ENCODE measurements at regions not wholly inside any gene's neighbourhood (a gene's known extent, or its start where the extent isn't known, plus 50 kb on each side); places are given as distances from the start of the nearest gene placed in this dataset.
A peak's percentile ranks its signal among the peaks of the same experiment; 100 is the strongest.

DNA sequence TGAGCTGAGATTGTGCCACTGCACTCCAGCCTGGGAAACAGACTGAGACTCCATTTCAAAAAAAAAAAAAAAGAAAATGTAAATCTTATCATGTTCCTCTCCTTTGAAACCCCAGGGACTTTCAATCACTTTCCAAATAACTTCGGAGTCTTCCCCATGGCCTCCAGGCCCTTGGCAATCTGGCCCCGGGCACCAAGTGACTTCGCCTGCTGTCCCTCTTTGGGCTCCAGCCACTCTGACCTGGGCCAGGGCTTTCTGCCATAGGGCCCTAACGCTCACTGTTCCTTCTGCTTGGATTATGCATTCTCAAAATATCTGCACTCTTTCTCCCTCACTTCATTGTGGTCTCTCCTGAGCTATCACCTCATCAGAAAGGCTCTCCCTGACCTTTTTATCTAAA, 260.9 kb downstream of the KLF13 start:
- Mint-ChIP-seq H3K4me1 (ENCODE audit: low read depth, unreplicated experiment) (peaks cover 17% of the 10 kb centered on the region), H3K4me3 (ENCODE audit: unreplicated experiment) (no peak overlapping the region), H3K9me3 (ENCODE audit: unreplicated experiment) (peaks cover 14% of the 10 kb centered on the region), H3K27me3 (ENCODE audit: unreplicated experiment) (peaks cover 9% of the 10 kb centered on the region), H3K36me3 (ENCODE audit: unreplicated experiment) (peaks cover 25% of the 10 kb centered on the region), H3K27ac (ENCODE audit: unreplicated experiment) (no peak overlapping the region)
- TF ChIP-seq, protein P1, sequence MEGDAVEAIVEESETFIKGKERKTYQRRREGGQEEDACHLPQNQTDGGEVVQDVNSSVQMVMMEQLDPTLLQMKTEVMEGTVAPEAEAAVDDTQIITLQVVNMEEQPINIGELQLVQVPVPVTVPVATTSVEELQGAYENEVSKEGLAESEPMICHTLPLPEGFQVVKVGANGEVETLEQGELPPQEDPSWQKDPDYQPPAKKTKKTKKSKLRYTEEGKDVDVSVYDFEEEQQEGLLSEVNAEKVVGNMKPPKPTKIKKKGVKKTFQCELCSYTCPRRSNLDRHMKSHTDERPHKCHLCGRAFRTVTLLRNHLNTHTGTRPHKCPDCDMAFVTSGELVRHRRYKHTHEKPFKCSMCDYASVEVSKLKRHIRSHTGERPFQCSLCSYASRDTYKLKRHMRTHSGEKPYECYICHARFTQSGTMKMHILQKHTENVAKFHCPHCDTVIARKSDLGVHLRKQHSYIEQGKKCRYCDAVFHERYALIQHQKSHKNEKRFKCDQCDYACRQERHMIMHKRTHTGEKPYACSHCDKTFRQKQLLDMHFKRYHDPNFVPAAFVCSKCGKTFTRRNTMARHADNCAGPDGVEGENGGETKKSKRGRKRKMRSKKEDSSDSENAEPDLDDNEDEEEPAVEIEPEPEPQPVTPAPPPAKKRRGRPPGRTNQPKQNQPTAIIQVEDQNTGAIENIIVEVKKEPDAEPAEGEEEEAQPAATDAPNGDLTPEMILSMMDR (IDR thresholded peaks at IDR 0.05; ENCODE audit: partially characterized antibody, unreplicated experiment) = no peak
- no peak for DNase-seq

DNA sequence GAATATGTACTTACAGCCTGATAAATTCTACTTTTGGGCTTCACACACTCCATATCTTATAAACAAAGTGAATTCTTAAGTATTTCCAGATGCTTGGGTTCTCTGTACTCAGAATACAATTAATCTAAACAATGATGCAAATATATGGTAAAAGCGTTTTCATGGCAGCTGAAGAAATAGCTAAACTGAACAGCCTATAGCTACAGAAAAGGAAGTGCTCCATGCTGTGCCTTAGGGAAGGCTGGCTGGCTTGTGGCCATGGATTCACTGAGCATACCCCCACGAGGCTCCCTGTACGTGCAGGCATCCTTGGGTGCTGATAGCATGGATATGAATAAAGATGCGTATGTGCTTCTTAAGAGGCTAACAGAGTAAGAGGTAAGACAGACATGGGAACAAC, 264.0 kb downstream of the KLF13 start:
- no peak for DNase-seq
- Mint-ChIP-seq H3K9me3 (ENCODE audit: unreplicated experiment) (peaks cover 6% of the 10 kb centered on the region), H3K27ac (ENCODE audit: unreplicated experiment) (no peak overlapping the region), H3K4me1 (ENCODE audit: low read depth, unreplicated experiment) (peaks cover 9% of the 10 kb centered on the region), H3K36me3 (ENCODE audit: unreplicated experiment) (peaks cover 5% of the 10 kb centered on the region), H3K4me3 (ENCODE audit: unreplicated experiment) (no peak overlapping the region), H3K27me3 (ENCODE audit: unreplicated experiment) (peaks cover 7% of the 10 kb centered on the region)
- TF ChIP-seq, protein P1 (IDR thresholded peaks at IDR 0.05; ENCODE audit: partially characterized antibody, unreplicated experiment) = no peak

DNA sequence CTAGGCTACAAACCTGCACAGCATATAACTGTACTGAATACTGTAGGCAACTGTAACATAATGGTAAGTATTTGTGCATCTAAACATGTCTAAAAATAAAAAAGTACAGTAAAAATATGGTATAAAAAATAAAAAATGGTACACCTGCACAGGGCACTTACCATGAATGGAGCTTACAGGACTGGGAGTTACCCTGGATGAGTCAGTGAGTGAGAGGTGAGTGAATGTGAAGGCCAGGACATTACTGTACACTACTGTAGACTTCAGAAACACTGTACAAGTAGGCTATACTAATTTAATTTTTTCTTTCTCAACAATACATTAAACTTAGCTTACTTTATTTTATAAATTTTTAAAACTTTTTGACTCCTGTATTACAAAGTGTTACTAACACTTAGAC, 265.3 kb downstream of the KLF13 start:
- Mint-ChIP-seq H3K27me3 (ENCODE audit: unreplicated experiment) (peaks cover 7% of the 10 kb centered on the region), H3K27ac (ENCODE audit: unreplicated experiment) (no peak overlapping the region), H3K9me3 (ENCODE audit: unreplicated experiment) (peaks cover under 1% of the 10 kb centered on the region), H3K36me3 (ENCODE audit: unreplicated experiment) (peaks cover 5% of the 10 kb centered on the region), H3K4me3 (ENCODE audit: unreplicated experiment) (no peak overlapping the region), H3K4me1 (ENCODE audit: low read depth, unreplicated experiment) (peaks cover 9% of the 10 kb centered on the region)
- TF ChIP-seq, protein P1 (IDR thresholded peaks at IDR 0.05; ENCODE audit: partially characterized antibody, unreplicated experiment) = no peak
- DNase-seq = no peak

GRCh38 chr15:31597466-31597865, 270.8 kb downstream of the KLF13 start:
- Mint-ChIP-seq H3K4me3 (ENCODE audit: unreplicated experiment) (no peak overlapping the region), H3K36me3 (ENCODE audit: unreplicated experiment) (peaks cover 4% of the 10 kb centered on the region), H3K9me3 (ENCODE audit: unreplicated experiment) (peaks cover 6% of the 10 kb centered on the region), H3K27ac (ENCODE audit: unreplicated experiment) (no peak overlapping the region), H3K4me1 (ENCODE audit: low read depth, unreplicated experiment) (peaks cover 8% of the 10 kb centered on the region), H3K27me3 (ENCODE audit: unreplicated experiment) (no peaks in the 10 kb centered on the region)
- DNase-seq = no peak
- TF ChIP-seq, protein P1 (IDR thresholded peaks at IDR 0.05; ENCODE audit: partially characterized antibody, unreplicated experiment) = no peak

GRCh38 chr15:31598620-31599019, 272.0 kb downstream of the KLF13 start:
- Mint-ChIP-seq H3K36me3 (ENCODE audit: unreplicated experiment) (peaks cover 4% of the 10 kb centered on the region), H3K4me1 (ENCODE audit: low read depth, unreplicated experiment) (peaks cover 8% of the 10 kb centered on the region), H3K4me3 (ENCODE audit: unreplicated experiment) (no peak overlapping the region), H3K9me3 (ENCODE audit: unreplicated experiment) (peaks cover 6% of the 10 kb centered on the region), H3K27ac (ENCODE audit: unreplicated experiment) (peak overlapping the region; percentile 39), H3K27me3 (ENCODE audit: unreplicated experiment) (no peaks in the 10 kb centered on the region)
- no peak for DNase-seq
- TF ChIP-seq, protein P1 (IDR thresholded peaks at IDR 0.05; ENCODE audit: partially characterized antibody, unreplicated experiment) = no peak
